Eye (tissue), 1 donor: ENCODE measurements at regions not wholly inside any gene's neighbourhood (a gene's known extent, or its start where the extent isn't known, plus 50 kb on each side); places are given as distances from the start of the nearest gene placed in this dataset.
"Not testable (repeated sequence)": the region's sequence is repeated elsewhere in the genome, so short reads cannot be mapped to it uniquely, and the experiment has no call there.

Experiments used
- DNase-seq: peaks from one replicate; pipeline ENCODE4 v3.0.0-alpha.2; 2015

DNA sequence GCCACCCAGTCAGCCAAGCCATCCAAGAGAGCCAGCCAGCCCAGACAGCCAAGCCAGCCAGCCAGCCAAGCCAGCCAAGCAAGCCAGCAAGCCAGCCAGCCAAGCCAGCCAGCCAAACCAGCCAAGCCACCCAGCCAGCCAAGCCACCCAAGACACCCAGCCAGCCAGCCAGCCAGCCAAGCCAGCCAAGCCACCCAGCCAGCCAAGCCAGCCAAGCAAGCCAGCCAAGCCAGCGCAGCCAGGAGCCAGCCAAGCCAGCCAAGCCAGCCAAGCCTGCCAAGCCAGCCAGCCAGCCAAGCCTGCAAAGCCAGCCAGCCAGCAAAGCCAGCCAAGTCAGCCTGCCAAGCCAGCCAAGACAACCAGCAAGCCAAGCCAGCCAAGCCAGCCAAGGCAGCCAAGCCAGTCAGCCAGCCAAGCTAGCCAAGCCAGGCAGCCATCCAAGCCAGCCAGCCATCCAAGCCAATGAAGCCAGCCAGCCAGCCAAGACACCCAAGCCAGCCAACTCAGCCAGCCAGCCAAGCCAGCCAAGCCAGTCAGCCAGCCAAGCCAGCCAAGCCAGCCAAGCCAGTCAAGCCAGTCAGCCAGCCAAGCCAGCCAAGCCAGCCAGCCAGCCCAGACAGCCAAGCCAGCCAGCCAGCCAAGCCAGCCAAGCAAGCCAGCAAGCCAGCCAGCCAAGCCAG is 332.2 kb upstream of the PLGLB2 start:
- not testable (repeated sequence) for DNase-seq

DNA sequence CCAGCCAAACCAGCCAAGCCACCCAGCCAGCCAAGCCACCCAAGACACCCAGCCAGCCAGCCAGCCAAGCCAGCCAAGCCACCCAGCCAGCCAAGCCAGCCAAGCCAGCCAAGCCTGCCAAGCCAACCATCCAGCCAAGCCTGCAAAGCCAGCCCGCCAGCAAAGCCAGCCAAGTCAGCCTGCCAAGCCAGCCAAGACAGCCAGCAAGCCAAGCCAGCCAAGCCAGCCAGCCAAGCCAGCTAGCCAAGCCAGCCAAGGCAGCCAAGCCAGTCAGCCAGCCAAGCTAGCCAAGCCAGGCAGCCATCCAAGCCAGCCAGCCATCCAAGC is 331.7 kb upstream of the PLGLB2 start:
- not testable (repeated sequence) for DNase-seq

DNA sequence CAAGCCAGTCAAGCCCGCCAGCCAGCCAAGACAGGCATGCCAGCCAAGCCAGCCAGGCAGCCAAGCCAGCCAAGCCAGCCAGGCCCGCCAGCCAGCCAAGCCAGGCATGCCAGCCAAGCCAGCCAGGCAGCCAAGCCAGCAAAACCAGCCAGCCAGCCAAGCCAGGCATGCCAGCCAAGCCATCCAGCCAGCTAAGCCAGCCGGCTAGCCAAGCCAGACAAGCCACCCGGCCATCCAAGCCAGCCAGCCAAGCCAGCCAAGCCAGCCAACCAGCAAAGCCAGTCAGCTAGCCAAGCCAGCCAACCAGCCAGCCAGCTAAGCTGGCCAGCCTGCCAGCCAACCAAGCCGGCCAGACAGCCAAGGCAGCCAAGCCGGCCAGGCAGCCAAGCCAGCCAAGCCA is 330.7 kb upstream of the PLGLB2 start:
- DNase-seq: not testable (repeated sequence)

DNA sequence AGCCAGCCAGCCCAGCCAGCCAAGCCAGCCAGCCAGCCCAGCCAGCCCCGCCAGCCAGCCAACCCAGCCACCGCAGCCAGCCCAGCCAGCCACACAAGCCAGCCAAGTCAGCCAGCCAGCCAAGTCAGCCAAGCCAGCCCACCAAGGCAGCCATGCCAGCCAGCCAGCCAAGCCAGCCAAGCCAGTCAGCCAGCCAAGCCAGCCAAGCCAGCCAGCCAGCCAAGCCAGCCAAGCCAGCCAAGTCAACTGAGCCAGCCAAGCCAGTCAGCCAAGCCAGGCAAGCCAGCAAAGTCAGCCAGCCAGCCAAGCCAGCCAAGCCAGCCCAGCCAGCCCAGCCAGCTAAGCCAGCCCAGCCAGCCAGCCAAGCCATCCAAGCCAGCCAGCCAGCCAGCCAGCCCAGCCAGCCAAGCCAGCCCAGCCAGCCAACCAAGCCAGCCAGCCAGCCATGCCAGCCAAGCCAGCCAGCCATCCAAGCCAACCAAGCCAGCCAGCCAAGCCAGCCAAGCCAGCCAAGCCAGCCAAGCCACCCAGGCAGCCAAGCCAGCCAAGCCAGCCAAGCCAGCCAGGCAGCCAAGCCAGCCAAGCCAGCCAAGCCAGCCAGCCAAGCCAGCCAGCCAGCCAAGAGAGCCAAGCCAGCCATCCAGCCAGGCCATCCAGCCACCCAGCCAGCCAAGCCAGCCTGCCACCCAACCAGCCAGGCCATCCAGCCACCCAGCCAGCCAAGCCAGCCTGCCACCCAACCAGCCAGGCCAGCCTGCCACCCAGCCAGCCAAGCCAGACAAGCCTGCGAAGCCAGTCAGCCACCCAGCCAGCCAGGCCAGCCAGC is 329.9 kb upstream of the PLGLB2 start:
- not testable (repeated sequence) for DNase-seq

DNA sequence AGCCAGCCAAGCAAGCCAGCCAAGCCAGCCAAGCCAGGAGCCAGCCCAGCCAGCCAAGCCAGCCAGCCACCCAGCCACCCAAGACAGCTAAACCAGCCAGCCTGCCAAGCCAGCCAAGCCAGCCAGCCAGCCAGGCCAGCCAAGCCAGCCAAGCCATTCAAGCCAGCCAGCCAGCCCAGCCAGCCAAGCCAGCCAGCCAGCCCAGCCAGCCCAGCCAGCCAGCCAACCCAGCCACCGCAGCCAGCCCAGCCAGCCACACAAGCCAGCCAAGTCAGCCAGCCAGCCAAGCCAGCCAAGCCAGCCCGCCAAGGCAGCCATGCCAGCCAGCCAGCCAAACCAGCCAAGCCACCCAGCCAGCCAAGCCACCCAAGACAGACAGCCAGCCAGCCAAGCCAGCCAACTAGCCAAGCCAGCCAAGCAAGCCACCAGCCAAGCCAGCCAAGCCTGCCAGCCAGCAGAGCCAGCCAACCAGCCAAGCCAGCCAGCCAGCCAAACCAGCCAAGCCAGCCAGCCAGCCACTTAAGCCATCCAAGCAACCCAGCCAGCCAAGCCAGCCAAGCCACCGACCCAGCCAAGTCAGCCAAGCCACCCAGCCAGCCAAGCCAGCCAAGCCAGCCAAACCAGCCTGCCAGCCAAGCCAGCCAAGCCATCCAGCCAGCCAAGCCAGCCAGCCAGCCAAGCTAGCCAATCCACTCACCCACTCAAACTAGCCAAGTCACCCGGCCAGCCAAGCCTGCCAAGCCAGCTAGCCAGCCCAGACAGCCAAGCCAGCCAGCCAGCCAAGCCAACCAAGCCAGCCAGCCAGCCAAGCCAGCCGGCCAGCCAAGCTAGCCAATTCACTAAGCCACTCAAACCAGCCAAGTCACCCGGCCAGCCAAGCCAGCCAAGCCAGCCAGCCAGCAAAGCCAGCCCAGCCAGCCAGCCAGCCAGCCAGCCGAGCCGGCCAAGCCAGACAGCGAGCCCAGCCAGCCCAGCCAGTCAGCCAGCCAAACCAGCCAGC is 328.8 kb upstream of the PLGLB2 start:
- not testable (repeated sequence) for DNase-seq

DNA sequence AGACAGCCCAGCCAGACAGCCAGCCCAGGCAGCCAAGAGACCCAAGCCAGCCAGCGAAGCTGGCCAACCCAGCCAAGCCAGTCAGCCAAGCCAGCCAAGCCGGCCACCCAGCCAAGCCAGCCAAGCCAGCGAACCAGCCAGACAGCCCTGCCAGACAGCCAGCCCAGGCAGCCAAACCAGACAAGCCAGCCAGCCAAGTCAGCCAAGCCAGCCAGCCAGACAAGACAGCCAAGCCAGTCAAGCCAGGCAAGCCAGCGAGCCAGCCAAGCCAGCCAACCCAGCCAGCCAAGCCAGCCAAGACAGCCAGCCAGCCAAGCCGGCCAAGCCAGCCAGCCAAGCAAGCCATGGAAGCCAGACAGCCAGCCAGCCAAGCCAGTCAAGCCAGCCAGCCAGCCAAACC is 327.9 kb upstream of the PLGLB2 start:
- DNase-seq: not testable (repeated sequence)

DNA sequence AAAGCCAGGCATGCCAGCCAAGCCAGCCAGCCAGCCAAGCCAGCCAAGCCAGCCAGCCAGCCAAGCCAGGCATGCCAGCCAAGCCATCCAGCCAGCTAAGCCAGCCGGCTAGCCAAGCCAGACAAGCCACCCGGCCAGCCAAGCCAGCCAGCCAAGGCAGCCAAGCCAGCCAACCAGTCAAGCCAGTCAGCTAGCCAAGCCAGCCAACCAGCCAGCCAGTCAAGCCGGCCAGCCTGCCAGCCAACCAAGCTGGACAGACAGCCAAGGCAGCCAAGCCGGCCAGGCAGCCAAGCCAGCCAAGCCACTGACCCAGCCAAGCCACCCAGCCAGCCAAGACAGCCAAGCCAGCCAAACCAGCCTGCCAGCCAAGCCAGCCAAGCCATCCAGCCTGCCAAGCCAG is 326.9 kb upstream of the PLGLB2 start:
- not testable (repeated sequence) for DNase-seq

DNA sequence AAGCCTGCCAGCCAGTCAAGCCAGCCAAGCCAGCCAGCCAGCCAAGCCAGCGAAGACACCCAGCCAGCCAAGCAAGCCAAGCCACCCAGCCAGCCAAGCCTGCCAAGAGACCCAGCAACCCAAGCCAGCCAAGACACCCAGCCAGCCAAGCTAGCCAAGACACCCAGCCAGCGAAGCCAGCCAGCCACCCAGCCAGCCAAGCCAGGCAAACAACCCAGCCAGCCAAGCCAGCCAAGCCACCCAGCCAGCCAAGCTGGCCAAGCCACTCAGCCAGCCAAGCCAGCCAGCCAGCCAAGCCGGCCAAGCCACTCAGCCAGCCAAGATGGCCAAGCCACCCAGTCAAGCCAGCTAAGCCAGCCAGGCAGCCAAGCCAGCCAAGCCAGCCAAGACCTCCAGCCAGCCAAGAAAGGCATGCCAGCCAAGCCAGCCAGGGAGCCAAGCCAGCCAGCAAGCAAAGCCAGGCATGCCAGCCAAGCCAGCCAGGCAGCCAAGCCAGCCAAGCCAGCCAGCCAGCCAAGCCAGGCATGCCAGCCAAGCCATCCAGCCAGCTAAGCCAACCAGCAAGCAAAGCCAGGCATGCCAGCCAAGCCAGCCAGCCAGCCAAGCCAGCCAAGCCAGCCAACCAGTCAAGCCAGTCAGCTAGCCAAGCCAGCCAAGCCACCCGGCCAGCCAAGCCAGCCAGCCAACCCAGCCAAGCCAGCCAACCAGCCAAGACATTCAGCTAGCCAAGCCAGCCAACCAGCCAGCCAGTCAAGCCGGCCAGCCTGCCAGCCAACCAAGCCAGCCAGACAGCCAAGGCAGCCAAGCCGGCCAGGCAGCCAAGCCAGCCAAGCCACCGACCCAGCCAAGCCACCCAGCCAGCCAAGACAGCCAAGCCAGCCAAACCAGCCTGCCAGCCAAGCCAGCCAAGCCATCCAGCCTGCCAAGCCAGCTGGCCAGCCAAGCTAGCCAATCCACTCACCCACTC is 323.8 kb upstream of the PLGLB2 start:
- not testable (repeated sequence) for DNase-seq

DNA sequence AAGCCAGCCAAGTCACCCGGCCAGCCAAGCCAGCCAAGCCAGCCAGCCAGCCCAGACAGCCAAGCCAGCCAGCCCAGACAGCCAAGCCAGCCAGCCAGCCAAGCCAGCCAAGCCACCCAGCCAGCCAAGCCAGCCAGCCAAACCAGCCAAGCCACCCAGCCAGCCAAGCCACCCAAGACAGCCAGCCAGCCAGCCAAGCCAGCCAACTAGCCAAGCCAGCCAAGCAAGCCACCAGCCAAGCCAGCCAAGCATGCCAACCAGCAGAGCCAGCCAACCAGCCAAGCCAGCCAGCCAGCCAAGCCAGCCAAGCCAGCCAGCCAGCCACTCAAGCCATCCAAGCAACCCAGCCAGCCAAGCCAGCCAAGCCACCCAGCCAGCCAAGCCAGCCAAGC is 323.1 kb upstream of the PLGLB2 start:
- DNase-seq: not testable (repeated sequence)

DNA sequence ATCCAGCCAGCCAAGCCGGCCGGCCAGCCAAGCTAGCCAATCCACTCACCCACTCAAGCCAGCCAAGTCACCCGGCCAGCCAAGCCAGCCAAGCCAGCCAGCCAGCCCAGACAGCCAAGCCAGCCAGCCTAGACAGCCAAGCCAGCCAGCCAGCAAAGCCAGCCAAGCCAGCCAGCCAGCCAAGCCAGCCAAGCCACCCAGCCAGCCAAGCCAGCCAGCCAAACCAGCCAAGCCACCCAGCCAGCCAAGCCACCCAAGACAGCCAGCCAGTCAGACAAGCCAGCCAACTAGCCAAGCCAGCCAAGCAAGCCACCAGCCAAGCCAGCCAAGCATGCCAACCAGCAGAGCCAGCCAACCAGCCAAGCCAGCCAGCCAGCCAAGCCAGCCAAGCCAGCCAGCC is 322.7 kb upstream of the PLGLB2 start:
- not testable (repeated sequence) for DNase-seq

DNA sequence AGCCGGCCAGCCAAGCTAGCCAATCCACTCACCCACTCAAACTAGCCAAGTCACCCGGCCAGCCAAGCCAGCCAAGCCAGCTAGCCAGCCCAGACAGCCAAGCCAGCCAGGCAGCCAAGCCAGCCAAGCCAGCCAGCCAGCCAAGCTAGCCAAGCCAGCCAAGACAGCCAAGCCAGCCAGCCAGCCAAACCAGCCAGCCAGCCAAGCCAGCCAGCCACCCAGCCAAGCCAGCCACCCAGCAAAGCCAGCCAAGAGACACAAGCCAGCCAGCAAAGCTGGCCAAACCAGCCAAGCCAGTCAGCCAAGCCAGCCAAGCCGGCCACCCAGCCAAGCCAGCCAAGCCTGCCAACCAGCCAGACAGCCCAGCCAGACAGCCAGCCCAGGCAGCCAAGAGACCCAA is 322.2 kb upstream of the PLGLB2 start:
- not testable (repeated sequence) for DNase-seq

DNA sequence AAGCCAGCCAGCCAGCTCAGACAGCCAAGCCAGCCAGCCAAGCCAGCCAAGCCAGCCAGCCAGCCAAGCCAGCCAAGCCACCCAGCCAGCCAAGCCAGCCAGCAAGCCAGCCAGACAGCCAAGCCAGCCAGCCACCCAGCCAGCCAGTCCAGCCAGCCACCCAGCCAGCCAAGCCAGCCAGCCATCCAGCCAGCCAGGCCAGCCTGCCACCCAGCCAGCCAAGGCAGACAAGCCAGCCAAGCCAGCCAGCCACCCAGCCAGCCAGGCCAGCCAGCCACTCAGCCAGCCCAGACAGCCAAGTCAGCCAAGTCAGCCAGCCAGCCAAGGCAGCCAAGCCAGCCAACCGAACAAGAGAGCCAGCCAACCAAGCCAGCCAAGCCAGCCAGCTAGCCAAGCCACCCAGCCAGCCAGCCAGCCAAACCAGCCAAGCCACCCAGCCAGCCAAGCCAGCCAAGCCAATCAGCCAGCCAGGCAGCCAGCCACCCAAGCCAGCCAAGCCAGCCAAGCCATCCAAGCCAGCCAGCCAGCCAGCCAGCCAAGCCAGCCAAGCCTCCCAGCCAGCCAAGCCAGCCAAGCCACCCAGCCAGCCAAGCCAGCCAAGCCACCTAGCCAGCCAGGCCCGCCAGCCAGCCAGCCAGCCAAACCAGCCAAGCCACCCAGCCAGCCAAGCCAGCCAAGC is 319.3 kb upstream of the PLGLB2 start:
- not testable (repeated sequence) for DNase-seq

DNA sequence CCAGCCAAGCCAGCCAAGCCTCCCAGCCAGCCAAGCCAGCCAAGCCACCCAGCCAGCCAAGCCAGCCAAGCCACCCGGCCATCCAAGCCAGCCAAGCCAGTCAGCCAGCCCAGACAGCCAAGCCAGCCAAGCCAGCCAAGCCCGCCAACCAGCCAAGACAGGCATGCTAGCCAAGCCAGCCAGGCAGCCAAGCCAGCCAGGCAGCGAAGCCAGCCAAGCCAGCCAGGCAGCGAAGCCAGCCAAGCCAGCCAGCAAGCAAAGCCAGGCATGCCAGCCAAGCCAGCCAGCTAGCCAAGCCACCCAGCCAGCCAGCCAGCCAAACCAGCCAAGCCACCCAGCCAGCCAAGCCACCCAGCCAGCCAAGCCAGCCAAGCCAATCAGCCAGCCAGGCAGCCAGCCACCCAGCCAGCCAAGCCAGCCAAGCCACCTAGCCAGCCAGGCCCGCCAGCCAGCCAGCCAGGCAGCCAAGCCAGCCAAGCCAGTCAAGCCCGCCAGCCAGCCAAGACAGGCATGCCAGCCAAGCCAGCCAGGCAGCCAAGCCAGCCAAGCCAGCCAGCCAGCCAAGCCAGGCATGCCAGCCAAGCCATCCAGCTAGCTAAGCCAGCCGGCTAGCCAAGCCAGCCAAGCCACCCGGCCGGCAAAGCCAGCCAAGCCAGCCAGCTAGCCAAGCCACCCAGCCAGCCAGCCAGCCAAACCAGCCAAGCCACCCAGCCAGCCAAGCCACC is 318.5 kb upstream of the PLGLB2 start:
- DNase-seq: not testable (repeated sequence)

DNA sequence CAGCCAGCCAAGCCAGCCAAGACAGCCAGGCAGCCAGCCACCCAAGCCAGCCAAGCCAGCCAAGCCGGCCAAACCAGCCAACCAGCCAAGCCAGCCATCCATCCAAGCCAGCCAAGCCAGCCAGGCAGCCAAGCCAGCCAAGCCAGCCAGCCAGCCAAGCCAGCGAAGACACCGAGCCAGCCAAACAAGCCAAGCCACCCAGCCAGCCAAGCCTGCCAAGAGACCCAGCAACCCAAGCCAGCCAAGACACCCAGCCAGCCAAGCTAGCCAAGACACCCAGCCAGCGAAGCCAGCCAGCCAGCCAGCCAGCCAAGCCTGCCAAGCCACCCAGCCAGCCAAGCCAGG is 318.0 kb upstream of the PLGLB2 start:
- not testable (repeated sequence) for DNase-seq

DNA sequence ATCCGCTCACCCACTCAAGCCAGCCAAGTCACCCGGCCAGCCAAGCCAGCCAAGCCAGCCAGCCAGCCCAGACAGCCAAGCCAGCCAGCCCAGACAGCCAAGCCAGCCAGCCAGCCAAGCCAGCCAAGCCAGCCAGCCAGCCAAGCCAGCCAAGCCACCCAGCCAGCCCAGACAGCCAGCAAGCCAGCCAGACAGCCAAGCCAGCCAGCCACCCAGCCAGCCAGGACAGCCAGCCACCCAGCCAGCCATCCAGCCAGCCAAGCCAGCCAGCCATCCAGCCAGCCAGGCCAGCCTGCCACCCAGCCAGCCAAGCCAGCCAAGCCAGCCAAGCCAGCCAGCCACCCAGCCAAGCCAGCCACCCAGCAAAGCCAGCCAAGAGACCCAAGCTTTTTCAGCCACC is 316.8 kb upstream of the PLGLB2 start:
- DNase-seq: not testable (repeated sequence)

DNA sequence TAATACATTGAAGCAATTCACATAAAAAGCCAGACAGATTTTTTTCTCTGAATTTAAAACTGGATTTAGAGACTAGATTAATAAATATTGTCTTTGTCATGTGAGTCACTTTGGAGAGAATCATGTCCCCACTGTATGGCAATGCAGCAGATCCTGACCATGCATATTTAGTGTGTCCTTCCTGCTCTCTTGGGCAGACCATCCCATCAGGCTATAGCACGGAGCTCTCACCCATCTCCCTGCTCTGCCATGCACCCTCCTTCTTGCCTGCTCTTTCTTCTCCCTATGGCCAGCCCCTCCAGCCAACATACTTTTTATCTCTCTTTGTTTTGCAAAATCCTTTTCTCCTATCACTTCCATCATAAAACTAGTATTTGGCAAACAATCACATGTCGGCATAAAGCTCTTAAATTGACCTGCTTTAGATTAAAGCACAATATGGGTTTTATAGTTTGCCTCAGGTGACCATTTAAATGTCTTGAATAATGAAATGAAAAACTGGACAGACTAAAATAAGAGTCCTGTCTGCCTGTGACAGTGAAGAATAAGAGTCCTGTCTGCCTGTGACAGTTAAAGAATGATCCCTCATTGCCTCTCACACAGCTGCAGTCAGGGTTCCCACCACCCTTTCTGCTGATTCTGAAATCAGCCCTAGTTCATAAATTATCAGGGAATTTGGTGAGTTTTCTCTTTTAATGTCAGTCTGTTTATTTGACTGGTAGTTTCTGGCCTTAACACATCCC is 315.0 kb upstream of the PLGLB2 start:
- DNase-seq: not testable (repeated sequence)

DNA sequence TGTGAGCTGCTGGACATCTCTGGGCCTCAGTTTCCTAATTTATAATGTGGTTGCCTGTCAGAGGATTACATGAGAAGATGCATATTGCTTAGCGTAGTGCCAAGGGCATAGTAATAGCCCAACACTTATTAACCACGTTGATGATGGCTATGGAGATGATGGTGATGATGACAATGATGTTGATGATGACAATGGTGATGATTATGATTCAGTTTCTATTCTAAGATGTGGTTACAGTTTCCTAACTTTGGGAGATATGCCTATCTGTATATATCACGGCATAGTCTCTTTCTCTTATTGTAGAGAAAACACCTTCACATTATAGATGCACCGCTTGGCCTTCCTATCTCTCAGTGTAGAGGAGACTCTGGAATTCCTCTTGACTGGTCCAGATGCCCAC is 311.9 kb upstream of the PLGLB2 start:
- not testable (repeated sequence) for DNase-seq

DNA sequence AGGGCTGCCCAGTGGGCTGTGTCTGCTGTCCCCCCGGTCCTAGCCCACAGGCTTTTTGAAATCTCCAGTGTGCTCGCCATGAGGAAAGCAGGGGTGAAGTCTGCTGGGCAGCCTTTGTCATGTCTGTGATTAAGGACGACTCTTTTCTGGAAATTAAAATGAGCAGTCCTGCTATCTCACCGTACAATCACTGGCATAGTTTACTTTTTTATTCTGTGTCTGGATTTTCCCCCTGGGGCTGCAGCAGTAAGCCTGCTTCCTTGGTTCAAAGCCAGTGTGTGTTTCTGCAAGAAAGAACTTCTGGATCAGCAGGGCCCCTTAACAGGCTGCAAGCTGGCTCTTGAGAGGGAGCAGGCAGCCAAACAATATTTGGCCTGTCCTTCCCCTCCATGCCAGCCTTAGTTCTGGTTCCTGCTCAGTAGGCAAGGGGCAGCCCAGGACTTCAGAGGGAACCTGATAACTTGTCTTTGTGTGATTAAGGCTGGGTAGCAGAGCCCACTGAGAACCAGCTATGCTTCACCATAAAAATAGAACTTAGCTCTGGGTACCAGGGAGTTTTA is 310.1 kb upstream of the PLGLB2 start:
- DNase-seq: not testable (repeated sequence)

DNA sequence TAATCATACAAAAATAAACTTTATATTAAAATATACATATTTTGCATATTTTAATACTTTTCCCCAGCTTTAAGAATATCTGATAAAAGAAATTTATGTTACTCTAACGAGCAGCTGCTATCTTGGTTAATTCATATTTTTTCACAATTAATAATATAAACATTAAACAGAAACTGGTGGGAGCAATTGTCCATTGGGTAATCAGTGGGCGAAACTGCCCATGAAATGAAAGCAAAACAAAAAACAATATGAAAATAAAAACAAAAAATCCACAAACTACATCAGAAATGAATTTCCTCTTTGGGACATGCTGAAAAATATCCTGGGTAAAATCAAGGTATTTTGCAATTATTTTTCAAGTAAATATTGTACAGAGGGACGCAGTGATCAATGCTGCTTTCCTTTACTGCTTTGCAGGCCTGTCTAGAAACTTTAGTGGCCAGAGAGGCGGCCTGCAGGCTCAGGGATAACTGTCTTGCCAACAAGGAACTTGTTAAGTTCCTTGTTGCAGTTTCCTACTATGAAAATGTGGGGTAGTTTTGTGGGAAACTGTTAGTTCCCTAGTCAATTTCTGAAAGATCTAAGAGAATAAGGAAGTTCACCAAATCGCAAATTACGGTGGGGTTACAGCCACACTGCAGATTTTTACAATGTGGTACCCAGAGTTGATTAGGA is 309.0 kb upstream of the PLGLB2 start:
- DNase-seq: not testable (repeated sequence)
